ENCODE measurements at regions not wholly inside any gene's neighbourhood (a gene's known extent, or its start where the extent isn't known, plus 50 kb on each side); places are given as distances from the start of the nearest gene placed in this dataset.

GRCh38 chr21:16676391-16676790 lies 836.5 kb upstream of the CXADR start:
- H2BK5ac ChIP-seq (ENCODE audit: low read length), result no peak overlapping the region
- H3K27ac ChIP-seq (replicated peaks; ENCODE audit: low read length), result no peak overlapping the region
- H3K27me3 ChIP-seq (ENCODE audit: control insufficient read depth in 3 of 3, insufficient read depth in 3 of 3, low read depth in 1 of 3, low read length in 3 of 3), result no peaks in the 10 kb centered on the region
- no peak overlapping the region for H4K91ac ChIP-seq (ENCODE audit: low read depth, low read length, poor library complexity)
- no peak overlapping the region for H2BK15ac ChIP-seq (ENCODE audit: low read length)
- no peak overlapping the region for H3K4ac ChIP-seq (ENCODE audit: low read length)
- no peak overlapping the region for H2BK12ac ChIP-seq (ENCODE audit: low read length)
- H3K4me1 ChIP-seq (ENCODE audit: control insufficient read depth in 2 of 2, insufficient read depth in 1 of 2, low read depth in 1 of 2, low read length in 2 of 2), result no peaks in the 10 kb centered on the region
- DNase-seq (ENCODE audit: low spot score), result no peak
- H4K8ac ChIP-seq (ENCODE audit: low read depth, low read length), result no peak overlapping the region
- H3K14ac ChIP-seq (ENCODE audit: low read length), result no peak overlapping the region
- H3K18ac ChIP-seq (ENCODE audit: low read length), result no peak overlapping the region
- H3K23ac ChIP-seq (ENCODE audit: low read depth, low read length, poor library complexity), result no peak overlapping the region
- WGBS, 2 donors (ENCODE audit: extremely low coverage in 2 of 2, insufficient read length in 2 of 2, insufficient replicate concordance in 1 of 2), result no CpG with 5 or more reads among the region's 3 CpGs
- no peak overlapping the region for H3K4me2 ChIP-seq (ENCODE audit: insufficient read depth, low read length, poor library complexity, severe bottlenecking)
- H2BK120ac ChIP-seq (ENCODE audit: low read depth, low read length), result no peak overlapping the region
- no peaks in the 10 kb centered on the region for H3K9me3 ChIP-seq (replicated peaks in 1 of 2; ENCODE audit: control insufficient read depth in 2 of 2, insufficient read depth in 1 of 2, low read depth in 1 of 2, low read length in 2 of 2)
- H2AK5ac ChIP-seq (ENCODE audit: low read depth, low read length), result no peak overlapping the region
- H3K79me1 ChIP-seq (ENCODE audit: low read depth, low read length), result no peaks in the 10 kb centered on the region
- H2AFZ ChIP-seq (ENCODE audit: low read length), result no peak overlapping the region
- no peak overlapping the region for H3K9ac ChIP-seq (ENCODE audit: low read depth, low read length, poor library complexity)
- no peak overlapping the region for H3K4me3 ChIP-seq (ENCODE audit: low read length in 2 of 2)
- H3K36me3 ChIP-seq (replicated peaks in 1 of 2; ENCODE audit: control insufficient read depth in 2 of 2, insufficient read depth in 2 of 2, low read length in 2 of 2), result no peaks in the 10 kb centered on the region

- H4K8ac ChIP-seq (ENCODE audit: low read depth, low read length), result no peak overlapping the region
- H3K79me1 ChIP-seq (ENCODE audit: low read depth, low read length), result no peaks in the 10 kb centered on the region
- H2BK12ac ChIP-seq (ENCODE audit: low read length), result no peak overlapping the region
- no peaks in the 10 kb centered on the region for H3K36me3 ChIP-seq (replicated peaks in 1 of 2; ENCODE audit: control insufficient read depth in 2 of 2, insufficient read depth in 2 of 2, low read length in 2 of 2)
- no peak overlapping the region for H4K91ac ChIP-seq (ENCODE audit: low read depth, low read length, poor library complexity)
- no peak overlapping the region for H2BK120ac ChIP-seq (ENCODE audit: low read depth, low read length)
- H3K27ac ChIP-seq (replicated peaks; ENCODE audit: low read length), result no peak overlapping the region
- no peak overlapping the region for H3K4me3 ChIP-seq (ENCODE audit: low read length in 2 of 2)
- no peak overlapping the region for H2BK15ac ChIP-seq (ENCODE audit: low read length)
- H3K23ac ChIP-seq (ENCODE audit: low read depth, low read length, poor library complexity), result no peak overlapping the region
- H3K18ac ChIP-seq (ENCODE audit: low read length), result no peak overlapping the region
- no peak overlapping the region for H2AK5ac ChIP-seq (ENCODE audit: low read depth, low read length)
- no peak for DNase-seq (ENCODE audit: low spot score)
- no CpG with 5 or more reads among the region's 3 CpGs for WGBS, 2 donors (ENCODE audit: extremely low coverage in 2 of 2, insufficient read length in 2 of 2, insufficient replicate concordance in 1 of 2)
- no peaks in the 10 kb centered on the region for H3K9me3 ChIP-seq (replicated peaks in 1 of 2; ENCODE audit: control insufficient read depth in 2 of 2, insufficient read depth in 1 of 2, low read depth in 1 of 2, low read length in 2 of 2)
- no peak overlapping the region for H2BK5ac ChIP-seq (ENCODE audit: low read length)
- H3K4me2 ChIP-seq (ENCODE audit: insufficient read depth, low read length, poor library complexity, severe bottlenecking), result no peak overlapping the region
- H3K27me3 ChIP-seq (ENCODE audit: control insufficient read depth in 3 of 3, insufficient read depth in 3 of 3, low read depth in 1 of 3, low read length in 3 of 3), result no peaks in the 10 kb centered on the region
- H3K4ac ChIP-seq (ENCODE audit: low read length), result no peak overlapping the region
- H3K4me1 ChIP-seq (ENCODE audit: control insufficient read depth in 2 of 2, insufficient read depth in 1 of 2, low read depth in 1 of 2, low read length in 2 of 2), result no peaks in the 10 kb centered on the region
- H3K14ac ChIP-seq (ENCODE audit: low read length), result no peak overlapping the region
- H3K9ac ChIP-seq (ENCODE audit: low read depth, low read length, poor library complexity), result no peak overlapping the region
- H2AFZ ChIP-seq (ENCODE audit: low read length), result no peak overlapping the region
These were observed 834.2 kb upstream of the CXADR start for GRCh38 chr21:16678429-16679160.

DNA sequence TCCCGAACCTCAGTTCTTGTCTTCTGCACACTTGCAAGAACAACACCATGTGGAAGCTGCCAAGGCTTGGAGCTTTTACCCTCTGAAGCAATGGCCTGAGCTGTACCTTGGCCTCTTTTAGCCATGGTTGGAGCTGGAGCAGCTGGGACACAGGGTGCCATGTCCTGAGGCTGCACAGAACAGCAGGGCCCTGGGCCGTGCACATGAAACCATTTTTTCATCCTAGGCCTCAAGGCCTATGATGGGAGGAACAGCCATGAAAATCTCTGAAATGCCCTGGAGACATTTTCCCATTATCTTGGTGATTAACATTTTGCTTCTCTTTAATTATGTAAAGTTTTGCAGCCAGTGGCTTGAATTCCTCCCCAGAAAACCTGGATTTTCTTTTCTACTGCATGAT lies 817.8 kb upstream of the CXADR start:
- no peak overlapping the region for H3K18ac ChIP-seq (ENCODE audit: low read length)
- no CpG with 5 or more reads among the region's 2 CpGs for WGBS, 2 donors (ENCODE audit: extremely low coverage in 2 of 2, insufficient read length in 2 of 2, insufficient replicate concordance in 1 of 2)
- no peak overlapping the region for H2AFZ ChIP-seq (ENCODE audit: low read length)
- H3K27me3 ChIP-seq (ENCODE audit: control insufficient read depth in 3 of 3, insufficient read depth in 3 of 3, low read depth in 1 of 3, low read length in 3 of 3), result no peaks in the 10 kb centered on the region
- no peak overlapping the region for H3K4me3 ChIP-seq (ENCODE audit: low read length in 2 of 2)
- no peak overlapping the region for H3K9ac ChIP-seq (ENCODE audit: low read depth, low read length, poor library complexity)
- no peak overlapping the region for H2BK12ac ChIP-seq (ENCODE audit: low read length)
- H3K27ac ChIP-seq (replicated peaks; ENCODE audit: low read length), result no peak overlapping the region
- no peak overlapping the region for H2BK15ac ChIP-seq (ENCODE audit: low read length)
- H3K4ac ChIP-seq (ENCODE audit: low read length), result no peak overlapping the region
- H2BK120ac ChIP-seq (ENCODE audit: low read depth, low read length), result no peak overlapping the region
- no peak overlapping the region for H3K14ac ChIP-seq (ENCODE audit: low read length)
- no peak overlapping the region for H3K4me2 ChIP-seq (ENCODE audit: insufficient read depth, low read length, poor library complexity, severe bottlenecking)
- no peaks in the 10 kb centered on the region for H3K36me3 ChIP-seq (replicated peaks in 1 of 2; ENCODE audit: control insufficient read depth in 2 of 2, insufficient read depth in 2 of 2, low read length in 2 of 2)
- no peaks in the 10 kb centered on the region for H3K4me1 ChIP-seq (ENCODE audit: control insufficient read depth in 2 of 2, insufficient read depth in 1 of 2, low read depth in 1 of 2, low read length in 2 of 2)
- no peak for DNase-seq (ENCODE audit: low spot score)
- no peak overlapping the region for H4K8ac ChIP-seq (ENCODE audit: low read depth, low read length)
- no peak overlapping the region for H4K91ac ChIP-seq (ENCODE audit: low read depth, low read length, poor library complexity)
- no peak overlapping the region for H3K23ac ChIP-seq (ENCODE audit: low read depth, low read length, poor library complexity)
- no peaks in the 10 kb centered on the region for H3K79me1 ChIP-seq (ENCODE audit: low read depth, low read length)
- no peak overlapping the region for H2AK5ac ChIP-seq (ENCODE audit: low read depth, low read length)
- H2BK5ac ChIP-seq (ENCODE audit: low read length), result no peak overlapping the region
- peaks cover 0 to 5% of the 10 kb centered on the region in 2 donors for H3K9me3 ChIP-seq (replicated peaks in 1 of 2; ENCODE audit: control insufficient read depth in 2 of 2, insufficient read depth in 1 of 2, low read depth in 1 of 2, low read length in 2 of 2)

DNA sequence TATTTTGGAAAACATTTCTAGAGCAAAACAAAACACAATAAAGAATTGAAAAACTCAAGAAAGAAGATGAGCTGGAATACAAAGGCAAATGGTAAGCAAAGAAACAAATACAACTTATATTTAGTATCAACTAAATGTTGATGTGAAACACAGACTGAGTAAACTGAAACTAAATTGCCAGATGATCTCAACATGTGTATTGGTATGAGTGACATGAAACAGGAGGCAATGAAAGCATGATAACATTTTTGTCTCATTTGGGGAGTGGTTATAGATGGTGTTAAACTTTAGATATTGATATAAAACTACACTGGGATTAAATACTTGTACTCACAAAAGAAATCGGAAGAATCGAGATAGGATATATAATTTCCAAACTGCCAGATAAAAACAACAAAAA lies 805.6 kb upstream of the CXADR start:
- H2AFZ ChIP-seq (ENCODE audit: low read length), result no peak overlapping the region
- no peak overlapping the region for H3K4me3 ChIP-seq (ENCODE audit: low read length in 2 of 2)
- H3K4ac ChIP-seq (ENCODE audit: low read length), result no peak overlapping the region
- no CpG with 5 or more reads among the region's 2 CpGs for WGBS, 2 donors (ENCODE audit: extremely low coverage in 2 of 2, insufficient read length in 2 of 2, insufficient replicate concordance in 1 of 2)
- no peak overlapping the region for H2BK12ac ChIP-seq (ENCODE audit: low read length)
- H3K18ac ChIP-seq (ENCODE audit: low read length), result no peak overlapping the region
- no peaks in the 10 kb centered on the region for H3K4me1 ChIP-seq (ENCODE audit: control insufficient read depth in 2 of 2, insufficient read depth in 1 of 2, low read depth in 1 of 2, low read length in 2 of 2)
- no peak overlapping the region for H3K9ac ChIP-seq (ENCODE audit: low read depth, low read length, poor library complexity)
- no peaks in the 10 kb centered on the region for H3K36me3 ChIP-seq (replicated peaks in 1 of 2; ENCODE audit: control insufficient read depth in 2 of 2, insufficient read depth in 2 of 2, low read length in 2 of 2)
- H3K4me2 ChIP-seq (ENCODE audit: insufficient read depth, low read length, poor library complexity, severe bottlenecking), result no peak overlapping the region
- no peak overlapping the region for H2BK120ac ChIP-seq (ENCODE audit: low read depth, low read length)
- no peaks in the 10 kb centered on the region for H3K79me1 ChIP-seq (ENCODE audit: low read depth, low read length)
- H3K14ac ChIP-seq (ENCODE audit: low read length), result no peak overlapping the region
- no peak overlapping the region for H3K27ac ChIP-seq (replicated peaks; ENCODE audit: low read length)
- H2BK5ac ChIP-seq (ENCODE audit: low read length), result no peak overlapping the region
- H3K9me3 ChIP-seq (replicated peaks in 1 of 2; ENCODE audit: control insufficient read depth in 2 of 2, insufficient read depth in 1 of 2, low read depth in 1 of 2, low read length in 2 of 2), result peaks cover 0 to 3% of the 10 kb centered on the region in 2 donors
- no peak overlapping the region for H2AK5ac ChIP-seq (ENCODE audit: low read depth, low read length)
- H4K91ac ChIP-seq (ENCODE audit: low read depth, low read length, poor library complexity), result no peak overlapping the region
- H2BK15ac ChIP-seq (ENCODE audit: low read length), result no peak overlapping the region
- H3K23ac ChIP-seq (ENCODE audit: low read depth, low read length, poor library complexity), result no peak overlapping the region
- no peak overlapping the region for H4K8ac ChIP-seq (ENCODE audit: low read depth, low read length)
- H3K27me3 ChIP-seq (ENCODE audit: control insufficient read depth in 3 of 3, insufficient read depth in 3 of 3, low read depth in 1 of 3, low read length in 3 of 3), result no peaks in the 10 kb centered on the region
- DNase-seq (ENCODE audit: low spot score), result no peak

All from neuronal stem cell (in vitro differentiated cells).